GM18868 (cell line): ENCODE measurements at regions not wholly inside any gene's neighbourhood (a gene's known extent, or its start where the extent isn't known, plus 50 kb on each side); places are given as distances from the start of the nearest gene placed in this dataset.
"Not testable (repeated sequence)": the region's sequence is repeated elsewhere in the genome, so short reads cannot be mapped to it uniquely, and the experiment has no call there.

Experiments used
- ATAC-seq: cut with Tn5 transposase; IDR thresholded peaks from one replicate; pipeline ENCODE4 v1.9.1; 2021; ENCODE audit warnings: mild to moderate bottlenecking, moderate library complexity; ENCODE audit not compliant: unreplicated experiment

GRCh38 chr10:124173298-124173900, 80.0 kb upstream of the CHST15 start:
- ATAC-seq: no peak

GRCh38 chr10:124172181-124172916, 79.0 kb upstream of the CHST15 start:
- no peak for ATAC-seq

- no peak for ATAC-seq
These were observed 78.2 kb upstream of the CHST15 start for GRCh38 chr10:124171561-124171960.

- ATAC-seq: no peak
These were observed 77.2 kb upstream of the CHST15 start for GRCh38 chr10:124170631-124171030.

- ATAC-seq: no peak
These were observed 75.8 kb upstream of the CHST15 start for GRCh38 chr10:124168991-124169802.

GRCh38 chr10:124168581-124168980, 75.2 kb upstream of the CHST15 start:
- ATAC-seq: no peak

- ATAC-seq: not testable (repeated sequence)
These were observed 74.5 kb upstream of the CHST15 start for GRCh38 chr10:124167925-124168324.

- no peak for ATAC-seq
These were observed 73.2 kb upstream of the CHST15 start for GRCh38 chr10:124166431-124167125.

- no peak for ATAC-seq
These were observed 72.4 kb upstream of the CHST15 start for GRCh38 chr10:124165827-124166226.

GRCh38 chr10:124165311-124165710, 71.9 kb upstream of the CHST15 start:
- no peak for ATAC-seq

- no peak for ATAC-seq
These were observed 70.9 kb upstream of the CHST15 start for GRCh38 chr10:124164264-124164663.

- ATAC-seq: no peak
These were observed 69.5 kb upstream of the CHST15 start for GRCh38 chr10:124162774-124163354.

- ATAC-seq: no peak
These were observed 68.7 kb upstream of the CHST15 start for GRCh38 chr10:124162136-124162535.

GRCh38 chr10:124161601-124162000, 68.2 kb upstream of the CHST15 start:
- ATAC-seq: no peak

- ATAC-seq: no peak
These were observed 67.7 kb upstream of the CHST15 start for GRCh38 chr10:124160943-124161582.

- ATAC-seq: no peak
These were observed 66.8 kb upstream of the CHST15 start for GRCh38 chr10:124160176-124160575.

GRCh38 chr10:124159153-124159552, 65.8 kb upstream of the CHST15 start:
- ATAC-seq: no peak

GRCh38 chr10:124158592-124158991, 65.2 kb upstream of the CHST15 start:
- no peak for ATAC-seq

GRCh38 chr10:124157271-124157681, 63.9 kb upstream of the CHST15 start:
- ATAC-seq: no peak

GRCh38 chr10:124156524-124157260, 63.3 kb upstream of the CHST15 start:
- ATAC-seq: no peak
